HCT116 (cell line): ENCODE measurements at regions not wholly inside any gene's neighbourhood (a gene's known extent, or its start where the extent isn't known, plus 50 kb on each side); places are given as distances from the start of the nearest gene placed in this dataset.

Experiments
- ATAC-seq: fragments of 200-7000 bp; cut with Tn5 transposase; 2 replicates; pipeline ENCODE4 v1.9.1; 2020; ENCODE audit warnings: mild to moderate bottlenecking, moderate library complexity
- BruUV-seq: library from RNA; stranded (reverse); fragments of 400-500 nt; replicated peaks from 2 replicates; lab custom pipeline; 2021; lab: Mats Ljungman, UMichigan
- CTCF ChIA-PET: fragments of 300-600 bp; sonication (Branson Sonifier 250); formaldehyde crosslinking; loops from one replicate; lab custom pipeline; 2021; ENCODE audit warnings: antibody characterized with exemption; lab: Charles Lee
- POLR2A ChIA-PET: fragments of 300-600, 350-600 bp; sonication (Branson Sonifier 250); formaldehyde crosslinking; loops from one replicate; lab custom pipeline; 2021; ENCODE audit warnings: antibody characterized with exemption; lab: Charles Lee
- RAD21 ChIA-PET, 2 experiments: fragments of 300-600 bp; sonication (Branson Sonifier 250); formaldehyde crosslinking; loops; one replicate each; lab custom pipeline; 2023; ENCODE audit warnings: low total read pairs in 2 of 2; ENCODE audit not compliant: uncharacterized antibody in 2 of 2, unreplicated experiment in 2 of 2, low non-redundant PET in 1 of 2; lab: Charles Lee
- DNase-seq: peaks from one replicate; pipeline ENCODE4 v3.0.0-alpha.2; 2010; ENCODE audit warnings: low read depth, low spot score
- H2AFZ ChIP-seq: fragments of 200-600 bp; shearing (Covaris generic), sonication (generic); 2 replicates; pipeline ENCODE4 v1.6.1; 2017; ENCODE audit warnings: low read depth, mixed run types, mixed read lengths, antibody characterized with exemption, low read length; ENCODE audit not compliant: poor library complexity, severe bottlenecking
- H3K27ac ChIP-seq: 2 replicates; pipeline ENCODE4 v1.5.1; 2012; ENCODE audit warnings: low read depth, low read length
- H3K27me3 ChIP-seq: fragments of 200-600 bp; sonication (generic); 2 replicates; pipeline ENCODE4 v1.6.1; 2016; ENCODE audit warnings: mixed run types, low read length, mixed read lengths; ENCODE audit not compliant: insufficient read depth
- H3K36me3 ChIP-seq, 2 experiments: fragments of 200-500 bp in 1 of 2; fragments of 200-600 bp in 1 of 2; sonication (Bioruptor generic) in 1 of 2; sonication (generic) in 1 of 2; 2 replicates each; pipeline versions ENCODE4 v1.5.1 to v1.6.1; 2014 to 2016; ENCODE audit warnings: low read length in 2 of 2, inconsistent platforms in 1 of 2, mixed read lengths in 1 of 2, mixed run types in 1 of 2; ENCODE audit not compliant: insufficient read depth in 2 of 2, control insufficient read depth in 1 of 2
- H3K4me1 ChIP-seq, 2 experiments: fragments of 200-600 bp in 1 of 2; sonication (generic) in 1 of 2; 2 replicates each; pipeline versions ENCODE4 v1.5.1 to v1.6.1; 2012 to 2017; ENCODE audit warnings: low read length in 2 of 2, inconsistent platforms in 1 of 2, mild to moderate bottlenecking in 1 of 2, mixed read lengths in 1 of 2, mixed run types in 1 of 2, moderate library complexity in 1 of 2; ENCODE audit not compliant: insufficient read depth in 2 of 2, control insufficient read depth in 1 of 2
- H3K4me2 ChIP-seq: fragments of 200-600 bp; sonication (generic); 2 replicates; pipeline ENCODE4 v1.6.1; 2017; ENCODE audit warnings: mixed run types, low read length, mixed read lengths
- H3K4me3 ChIP-seq, 2 experiments: fragments of 200-600 bp in 1 of 2; sonication (generic) in 1 of 2; replicated peaks in 1 of 2; 2 replicates each; pipeline ENCODE4 v1.5.1; 2011 to 2016; ENCODE audit warnings: low read length in 2 of 2, control low read depth in 1 of 2, low read depth in 1 of 2, mild to moderate bottlenecking in 1 of 2, mixed read lengths in 1 of 2, mixed run types in 1 of 2
- H3K79me2 ChIP-seq: fragments of 200-600 bp; sonication (generic); 2 replicates; pipeline ENCODE4 v1.6.1; 2017; ENCODE audit warnings: mild to moderate bottlenecking, mixed run types, low read length, moderate library complexity, mixed read lengths; ENCODE audit not compliant: insufficient read depth
- H3K9ac ChIP-seq: fragments of 200-600 bp; sonication (generic); 2 replicates; pipeline ENCODE4 v1.6.1; 2016; ENCODE audit warnings: low read length, mixed read lengths
- H3K9me2 ChIP-seq: fragments of 200-600 bp; sonication (generic), shearing (Covaris generic); 2 replicates; pipeline ENCODE4 v1.6.1; 2017; ENCODE audit warnings: mixed run types, mild to moderate bottlenecking, moderate library complexity; ENCODE audit not compliant: insufficient read depth
- H3K9me3 ChIP-seq, 2 experiments: fragments of 200-500 bp in 1 of 2; fragments of 200-600 bp in 1 of 2; sonication (Bioruptor generic) in 1 of 2; sonication (generic) in 1 of 2; 2 replicates each; pipeline ENCODE4 v1.6.1; 2014 to 2017; ENCODE audit warnings: low read length in 2 of 2, mixed read lengths in 2 of 2, inconsistent platforms in 1 of 2, low read depth in 1 of 2, mild to moderate bottlenecking in 1 of 2, mixed run types in 1 of 2, moderate library complexity in 1 of 2; ENCODE audit not compliant: control insufficient read depth in 1 of 2, insufficient read depth in 1 of 2
- H4K20me1 ChIP-seq: fragments of 200-600 bp; sonication (generic), shearing (Covaris generic); 2 replicates; pipeline ENCODE4 v1.6.1; 2017; ENCODE audit warnings: mixed run types, mild to moderate bottlenecking, moderate library complexity; ENCODE audit not compliant: insufficient read depth
- CBX3 ChIP-seq: IDR thresholded peaks from 2 replicates; pipeline ENCODE4 v1.6.1; 2012; ENCODE audit warnings: low read depth
- CEBPB ChIP-seq: IDR thresholded peaks from 2 replicates; pipeline ENCODE4 v1.6.1; 2012; ENCODE audit warnings: low read depth
- ELF1 ChIP-seq: IDR thresholded peaks from 2 replicates; pipeline ENCODE4 v1.6.1; 2012; ENCODE audit warnings: low read depth, borderline replicate concordance
- EZH2 ChIP-seq: fragments of 200-600 bp; sonication (generic); IDR thresholded peaks from 2 replicates; pipeline ENCODE4 v1.6.1; 2017; ENCODE audit warnings: antibody characterized with exemption, mixed run types
- JUND ChIP-seq: IDR thresholded peaks from 2 replicates; pipeline ENCODE4 v1.6.1; 2012
- POLR2A ChIP-seq: IDR thresholded peaks from 2 replicates; pipeline ENCODE4 v1.7.0; 2011; ENCODE audit warnings: borderline replicate concordance; ENCODE audit not compliant: insufficient read depth, insufficient read length; ENCODE audit errors: extremely low read depth
- POLR2AphosphoS5 ChIP-seq: IDR thresholded peaks from 2 replicates; pipeline ENCODE4 v1.6.1; 2011; ENCODE audit warnings: mild to moderate bottlenecking, low read depth, low read length, moderate library complexity
- SRF ChIP-seq: IDR thresholded peaks from 2 replicates; pipeline ENCODE4 v1.6.1; 2012; ENCODE audit warnings: low read depth
- YY1 ChIP-seq: IDR thresholded peaks from 2 replicates; pipeline ENCODE4 v1.6.1; 2011; ENCODE audit warnings: low read length, low read depth, moderate library complexity, mild to moderate bottlenecking; ENCODE audit not compliant: insufficient replicate concordance; ENCODE audit errors: extremely low read depth
- ZFX ChIP-seq: fragments of 450-650 bp; IDR thresholded peaks from 2 replicates; pipeline ENCODE4 v1.6.1; 2017
- intact Hi-C: fragments of 100-400 bp; cut with micrococcal nuclease; formaldehyde crosslinking; loops from 2 replicates; pipeline ENCODE4 v1.10.0; 2022
- TF ChIP-seq, protein P1 (sequence below): IDR thresholded peaks from 2 replicates; pipeline ENCODE4 v1.6.1; 2012; ENCODE audit warnings: low read depth

DNA sequence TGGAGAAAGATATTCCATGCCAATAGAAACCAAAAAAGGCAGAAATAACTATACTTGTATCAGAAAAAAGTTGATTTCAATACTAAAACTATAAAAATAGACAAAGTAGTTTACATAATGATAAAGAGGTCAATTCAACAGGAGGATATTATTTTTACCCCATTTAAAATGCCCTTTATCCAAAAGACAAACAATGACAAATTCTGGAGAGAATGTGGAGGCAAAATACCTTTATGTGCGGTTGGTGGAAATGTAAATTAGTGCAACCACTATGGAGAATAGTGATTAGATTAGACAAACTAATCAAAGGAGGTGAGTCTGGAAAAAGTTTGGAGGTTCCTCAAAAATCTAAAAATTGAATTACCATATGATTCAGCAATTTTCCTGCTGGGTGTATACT is 1262.3 kb downstream of the GRIK2 start:
- POLR2A ChIA-PET: no interaction called here
- CTCF ChIA-PET: no interaction called here
- H3K4me2 ChIP-seq: no peak overlapping the region
- no peak overlapping the region for H3K4me3 ChIP-seq
- no peaks in the 10 kb centered on the region for H3K4me1 ChIP-seq
- DNase-seq (no peak), ATAC-seq (no peak)
- no peak overlapping the region for H3K9ac ChIP-seq
- no peaks in the 10 kb centered on the region for H3K36me3 ChIP-seq
- H3K27me3 ChIP-seq: no peaks in the 10 kb centered on the region
- H4K20me1 ChIP-seq: no peaks in the 10 kb centered on the region
- no peaks in the 10 kb centered on the region for H3K9me2 ChIP-seq
- no peak overlapping the region for H2AFZ ChIP-seq
- no peaks in the 10 kb centered on the region for H3K9me3 ChIP-seq
- intact Hi-C loops: no loop called here
- no peak overlapping the region for H3K27ac ChIP-seq
- no TSS peak for BruUV-seq
- H3K79me2 ChIP-seq: no peaks in the 10 kb centered on the region
- RAD21 ChIA-PET: no interaction called here
- no peak for TF ChIP-seq JUND
- TF ChIP-seq EZH2: no peak
- no peak for TF ChIP-seq POLR2AphosphoS5
- TF ChIP-seq POLR2A: no peak
- TF ChIP-seq YY1: no peak
- no peak for TF ChIP-seq ELF1
- TF ChIP-seq, protein P1, sequence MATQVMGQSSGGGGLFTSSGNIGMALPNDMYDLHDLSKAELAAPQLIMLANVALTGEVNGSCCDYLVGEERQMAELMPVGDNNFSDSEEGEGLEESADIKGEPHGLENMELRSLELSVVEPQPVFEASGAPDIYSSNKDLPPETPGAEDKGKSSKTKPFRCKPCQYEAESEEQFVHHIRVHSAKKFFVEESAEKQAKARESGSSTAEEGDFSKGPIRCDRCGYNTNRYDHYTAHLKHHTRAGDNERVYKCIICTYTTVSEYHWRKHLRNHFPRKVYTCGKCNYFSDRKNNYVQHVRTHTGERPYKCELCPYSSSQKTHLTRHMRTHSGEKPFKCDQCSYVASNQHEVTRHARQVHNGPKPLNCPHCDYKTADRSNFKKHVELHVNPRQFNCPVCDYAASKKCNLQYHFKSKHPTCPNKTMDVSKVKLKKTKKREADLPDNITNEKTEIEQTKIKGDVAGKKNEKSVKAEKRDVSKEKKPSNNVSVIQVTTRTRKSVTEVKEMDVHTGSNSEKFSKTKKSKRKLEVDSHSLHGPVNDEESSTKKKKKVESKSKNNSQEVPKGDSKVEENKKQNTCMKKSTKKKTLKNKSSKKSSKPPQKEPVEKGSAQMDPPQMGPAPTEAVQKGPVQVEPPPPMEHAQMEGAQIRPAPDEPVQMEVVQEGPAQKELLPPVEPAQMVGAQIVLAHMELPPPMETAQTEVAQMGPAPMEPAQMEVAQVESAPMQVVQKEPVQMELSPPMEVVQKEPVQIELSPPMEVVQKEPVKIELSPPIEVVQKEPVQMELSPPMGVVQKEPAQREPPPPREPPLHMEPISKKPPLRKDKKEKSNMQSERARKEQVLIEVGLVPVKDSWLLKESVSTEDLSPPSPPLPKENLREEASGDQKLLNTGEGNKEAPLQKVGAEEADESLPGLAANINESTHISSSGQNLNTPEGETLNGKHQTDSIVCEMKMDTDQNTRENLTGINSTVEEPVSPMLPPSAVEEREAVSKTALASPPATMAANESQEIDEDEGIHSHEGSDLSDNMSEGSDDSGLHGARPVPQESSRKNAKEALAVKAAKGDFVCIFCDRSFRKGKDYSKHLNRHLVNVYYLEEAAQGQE: no peak
- no peak for TF ChIP-seq SRF
- no peak for TF ChIP-seq ZFX
- TF ChIP-seq CBX3: no peak
- TF ChIP-seq CEBPB: no peak
